Nephron progenitor cell (in vitro differentiated cells): ENCODE measurements at regions not wholly inside any gene's neighbourhood (a gene's known extent, or its start where the extent isn't known, plus 50 kb on each side); places are given as distances from the start of the nearest gene placed in this dataset.

Source experiments
- DNase-seq: peaks from one replicate; pipeline ENCODE4 v3.0.0; 2021
- H3K27ac Mint-ChIP-seq: 2 replicates; pipeline ENCODE4 v1.8.0; 2021; ENCODE audit warnings: mild to moderate bottlenecking, moderate library complexity, mixed read lengths
- H3K27me3 Mint-ChIP-seq: 2 replicates; pipeline ENCODE4 v1.8.0; 2021; ENCODE audit warnings: mild to moderate bottlenecking, low read depth, mixed read lengths; ENCODE audit not compliant: poor library complexity
- H3K36me3 Mint-ChIP-seq: 2 replicates; pipeline ENCODE4 v1.8.0; 2021; ENCODE audit warnings: low read depth, mixed read lengths
- H3K4me1 Mint-ChIP-seq: 2 replicates; pipeline ENCODE4 v1.8.0; 2021; ENCODE audit warnings: mixed read lengths
- H3K4me3 Mint-ChIP-seq: 2 replicates; pipeline ENCODE4 v1.8.0; 2021; ENCODE audit warnings: mild to moderate bottlenecking, moderate library complexity, mixed read lengths
- H3K9me3 Mint-ChIP-seq: 2 replicates; pipeline ENCODE4 v1.8.0; 2021; ENCODE audit warnings: mild to moderate bottlenecking, moderate library complexity, mixed read lengths
- TF ChIP-seq, protein P1 (sequence below): fragments of 200-600 bp; sonication (generic); IDR thresholded peaks from 2 replicates; pipeline ENCODE4 v1.5.0; 2021; ENCODE audit warnings: antibody characterized with exemption

DNA sequence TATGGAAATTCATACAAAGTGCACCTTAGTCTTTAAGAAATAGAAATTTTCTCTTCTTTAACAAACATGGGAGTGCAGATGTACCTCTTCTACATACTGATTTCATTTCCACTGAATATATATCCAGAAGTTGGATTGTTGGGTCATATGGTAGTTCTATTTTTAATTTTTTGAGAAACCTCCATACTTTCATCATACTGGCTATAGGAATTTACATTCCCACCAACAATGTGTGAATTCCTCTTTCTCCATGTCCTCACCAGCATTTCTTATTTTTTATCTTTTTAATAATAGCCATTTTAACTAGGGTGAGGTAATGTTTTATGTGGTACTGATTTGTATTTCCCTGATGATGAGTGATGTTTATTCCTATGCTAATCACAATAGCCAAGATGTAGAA is 87.5 kb downstream of the RGS2 start:
- no peaks in the 10 kb centered on the region for H3K9me3 Mint-ChIP-seq
- no peak for DNase-seq

DNA sequence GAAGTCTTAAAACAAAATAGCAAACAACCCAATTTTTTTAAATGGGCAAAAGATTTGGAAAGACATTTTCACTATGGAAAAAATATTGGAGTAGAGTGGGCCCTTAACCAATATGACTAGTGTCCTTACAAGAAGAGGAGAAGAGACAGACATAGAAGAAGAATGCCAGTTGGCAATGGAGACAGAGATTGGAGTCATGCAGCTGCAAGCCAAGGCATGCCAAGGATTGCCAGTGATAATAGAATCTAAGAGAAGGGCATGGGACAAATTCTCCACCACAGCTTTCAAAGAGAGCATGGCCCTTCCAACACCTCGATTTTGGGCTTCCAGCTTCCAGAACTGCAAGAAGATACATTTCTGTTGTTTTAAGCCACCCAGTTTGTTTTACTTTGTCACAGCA is 92.7 kb downstream of the RGS2 start:
- H3K27me3 Mint-ChIP-seq, result no peaks in the 10 kb centered on the region
- no peaks in the 10 kb centered on the region for H3K9me3 Mint-ChIP-seq
- H3K4me3 Mint-ChIP-seq, result no peak overlapping the region
- DNase-seq, result no peak
- no peaks in the 10 kb centered on the region for H3K36me3 Mint-ChIP-seq
- H3K27ac Mint-ChIP-seq, result no peak overlapping the region
- H3K4me1 Mint-ChIP-seq, result no peaks in the 10 kb centered on the region
- TF ChIP-seq, protein P1, sequence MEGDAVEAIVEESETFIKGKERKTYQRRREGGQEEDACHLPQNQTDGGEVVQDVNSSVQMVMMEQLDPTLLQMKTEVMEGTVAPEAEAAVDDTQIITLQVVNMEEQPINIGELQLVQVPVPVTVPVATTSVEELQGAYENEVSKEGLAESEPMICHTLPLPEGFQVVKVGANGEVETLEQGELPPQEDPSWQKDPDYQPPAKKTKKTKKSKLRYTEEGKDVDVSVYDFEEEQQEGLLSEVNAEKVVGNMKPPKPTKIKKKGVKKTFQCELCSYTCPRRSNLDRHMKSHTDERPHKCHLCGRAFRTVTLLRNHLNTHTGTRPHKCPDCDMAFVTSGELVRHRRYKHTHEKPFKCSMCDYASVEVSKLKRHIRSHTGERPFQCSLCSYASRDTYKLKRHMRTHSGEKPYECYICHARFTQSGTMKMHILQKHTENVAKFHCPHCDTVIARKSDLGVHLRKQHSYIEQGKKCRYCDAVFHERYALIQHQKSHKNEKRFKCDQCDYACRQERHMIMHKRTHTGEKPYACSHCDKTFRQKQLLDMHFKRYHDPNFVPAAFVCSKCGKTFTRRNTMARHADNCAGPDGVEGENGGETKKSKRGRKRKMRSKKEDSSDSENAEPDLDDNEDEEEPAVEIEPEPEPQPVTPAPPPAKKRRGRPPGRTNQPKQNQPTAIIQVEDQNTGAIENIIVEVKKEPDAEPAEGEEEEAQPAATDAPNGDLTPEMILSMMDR, result no peak

More for the DNA sequence above, 87.5 kb downstream of the RGS2 start:
- H3K27me3 Mint-ChIP-seq, result peaks cover 2% of the 10 kb centered on the region
- no peak overlapping the region for H3K27ac Mint-ChIP-seq
- H3K36me3 Mint-ChIP-seq, result no peaks in the 10 kb centered on the region
- H3K4me1 Mint-ChIP-seq, result peaks cover 11% of the 10 kb centered on the region
- TF ChIP-seq, protein P1, result no peak
- H3K4me3 Mint-ChIP-seq, result no peak overlapping the region

DNA sequence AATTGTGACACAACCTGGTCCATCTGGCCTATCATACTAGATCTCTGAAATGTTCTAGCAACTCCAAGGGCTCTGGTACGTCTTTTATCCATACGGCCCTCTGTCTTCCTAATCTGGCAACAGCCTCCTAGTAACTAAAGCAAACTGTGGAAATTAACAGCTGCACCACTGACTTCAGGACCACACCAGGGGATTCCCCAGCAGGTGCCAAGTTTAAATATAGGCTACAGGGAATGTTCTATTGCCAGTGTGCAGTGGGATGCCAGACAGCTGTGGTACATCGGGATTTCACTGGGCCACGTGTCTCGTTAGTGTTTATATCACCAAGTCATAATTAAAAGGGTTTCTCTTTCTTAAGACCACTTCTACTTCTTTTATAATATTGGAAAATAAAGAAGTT is 94.3 kb downstream of the RGS2 start:
- Mint-ChIP-seq H3K36me3 (no peaks in the 10 kb centered on the region), H3K4me1 (no peaks in the 10 kb centered on the region), H3K4me3 (no peak overlapping the region), H3K27ac (no peak overlapping the region), H3K9me3 (no peaks in the 10 kb centered on the region), H3K27me3 (peaks cover under 1% of the 10 kb centered on the region)
- TF ChIP-seq, protein P1, result no peak
- DNase-seq, result no peak

DNA sequence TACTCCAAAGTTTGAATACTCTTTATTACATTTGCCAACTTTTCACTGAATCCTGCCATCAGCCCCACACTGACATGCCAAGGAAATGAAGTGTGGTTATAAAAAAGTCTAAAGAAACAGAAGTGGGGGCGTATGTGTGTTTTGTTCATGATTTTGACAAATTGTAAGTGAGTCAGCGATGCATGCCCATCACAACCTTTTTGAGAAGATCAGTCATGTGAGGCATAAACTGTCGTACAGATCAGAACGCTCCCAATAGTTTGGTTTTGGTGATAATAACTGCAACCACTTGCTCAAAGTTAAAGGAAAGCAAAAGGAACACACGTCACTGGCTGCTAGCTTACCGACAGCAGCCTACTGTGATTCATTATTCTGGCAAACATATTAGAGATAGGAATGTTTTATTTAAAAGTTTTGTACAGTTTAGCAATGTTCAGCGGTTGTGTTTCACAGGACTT is 95.6 kb downstream of the RGS2 start:
- TF ChIP-seq, protein P1, result no peak
- Mint-ChIP-seq H3K4me1 (no peaks in the 10 kb centered on the region), H3K9me3 (no peaks in the 10 kb centered on the region), H3K27ac (no peak overlapping the region), H3K27me3 (peaks cover 3% of the 10 kb centered on the region), H3K4me3 (no peak overlapping the region), H3K36me3 (no peaks in the 10 kb centered on the region)
- no peak for DNase-seq

DNA sequence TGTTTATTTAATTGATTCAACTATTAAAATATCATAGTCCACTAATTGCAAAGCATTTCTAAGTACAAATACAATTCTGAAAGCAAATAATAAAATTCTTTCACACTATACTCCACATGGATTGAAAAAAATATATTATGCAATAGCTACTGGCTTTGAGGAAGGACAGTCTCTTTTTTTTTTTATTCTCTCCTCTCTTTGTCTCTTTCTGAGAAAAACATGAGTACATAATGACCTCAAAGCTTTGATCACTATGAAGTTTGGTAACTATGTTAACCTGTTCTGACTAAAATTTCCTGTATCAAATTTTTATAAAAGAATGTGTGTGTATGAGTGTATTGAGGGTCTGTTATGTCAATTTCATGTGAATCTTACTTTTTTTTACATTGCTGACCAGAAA is 96.2 kb downstream of the RGS2 start:
- no peak for DNase-seq
- peaks cover 3% of the 10 kb centered on the region for H3K27me3 Mint-ChIP-seq
- no peaks in the 10 kb centered on the region for H3K9me3 Mint-ChIP-seq
- no peaks in the 10 kb centered on the region for H3K4me1 Mint-ChIP-seq
- H3K27ac Mint-ChIP-seq, result no peak overlapping the region
- H3K36me3 Mint-ChIP-seq, result no peaks in the 10 kb centered on the region
- H3K4me3 Mint-ChIP-seq, result no peak overlapping the region
- TF ChIP-seq, protein P1, result no peak

DNA sequence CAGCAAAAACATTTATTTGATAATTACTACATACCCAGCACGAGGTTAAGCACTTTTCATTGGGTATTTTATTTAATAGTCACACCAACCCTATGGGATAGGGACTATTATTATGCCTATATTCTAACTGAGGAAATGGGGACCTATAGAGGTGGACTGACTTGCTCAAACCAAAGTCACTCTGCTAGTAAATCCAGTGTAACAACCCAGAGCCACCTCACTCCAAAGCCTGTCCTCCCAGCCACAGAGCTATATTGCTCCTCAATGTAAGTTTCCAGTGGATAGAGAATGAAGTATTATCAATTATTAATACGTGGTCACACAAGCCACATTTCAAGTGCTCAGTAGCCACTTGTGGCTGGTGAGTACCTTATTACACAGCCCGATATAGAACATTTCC is 97.5 kb downstream of the RGS2 start:
- Mint-ChIP-seq H3K9me3 (no peaks in the 10 kb centered on the region), H3K4me3 (no peak overlapping the region), H3K36me3 (no peaks in the 10 kb centered on the region), H3K27ac (no peak overlapping the region), H3K27me3 (peaks cover 3% of the 10 kb centered on the region), H3K4me1 (no peaks in the 10 kb centered on the region)
- DNase-seq, result no peak
- TF ChIP-seq, protein P1, result no peak
